HG03439 (cell line): ENCODE measurements at regions not wholly inside any gene's neighbourhood (a gene's known extent, or its start where the extent isn't known, plus 50 kb on each side); places are given as distances from the start of the nearest gene placed in this dataset.
"Not testable (repeated sequence)": the region's sequence is repeated elsewhere in the genome, so short reads cannot be mapped to it uniquely, and the experiment has no call there.

ENCODE experiments used
- ATAC-seq: cut with Tn5 transposase; IDR thresholded peaks from one replicate; pipeline ENCODE4 v1.9.1; 2021; ENCODE audit warnings: mild to moderate bottlenecking, moderate library complexity; ENCODE audit not compliant: unreplicated experiment

GRCh38 chr11:41675205-41675604 lies 215.8 kb upstream of the LRRC4C start:
- ATAC-seq = no peak

- no peak for ATAC-seq
These were observed 253.6 kb upstream of the LRRC4C start for GRCh38 chr11:41713030-41713429.

- ATAC-seq = no peak
These were observed 254.6 kb upstream of the LRRC4C start for GRCh38 chr11:41714101-41714500.

- ATAC-seq = no peak
These were observed 257.4 kb upstream of the LRRC4C start for GRCh38 chr11:41716862-41717261.

- no peak for ATAC-seq
These were observed 261.3 kb upstream of the LRRC4C start for GRCh38 chr11:41720761-41721160.

- ATAC-seq = not testable (repeated sequence)
These were observed 268.7 kb upstream of the LRRC4C start for GRCh38 chr11:41728161-41728560.

- ATAC-seq = no peak
These were observed 315.8 kb upstream of the LRRC4C start for GRCh38 chr11:41775296-41775695.

- no peak for ATAC-seq
These were observed 320.0 kb upstream of the LRRC4C start for GRCh38 chr11:41779401-41779960.

GRCh38 chr11:41781441-41781840 lies 322.0 kb upstream of the LRRC4C start:
- no peak for ATAC-seq

- no peak for ATAC-seq
These were observed 325.3 kb upstream of the LRRC4C start for GRCh38 chr11:41784513-41785335.

GRCh38 chr11:41786087-41786486 lies 326.6 kb upstream of the LRRC4C start:
- no peak for ATAC-seq

GRCh38 chr11:41788177-41788576 lies 328.7 kb upstream of the LRRC4C start:
- no peak for ATAC-seq

- ATAC-seq = no peak
These were observed 329.9 kb upstream of the LRRC4C start for GRCh38 chr11:41789376-41789775.

GRCh38 chr11:41795004-41795403 lies 335.6 kb upstream of the LRRC4C start:
- ATAC-seq = no peak

GRCh38 chr11:41799754-41800153 lies 340.3 kb upstream of the LRRC4C start:
- no peak for ATAC-seq

- ATAC-seq = no peak
These were observed 344.4 kb upstream of the LRRC4C start for GRCh38 chr11:41803895-41804294.

GRCh38 chr11:41816396-41816795 lies 356.9 kb upstream of the LRRC4C start:
- ATAC-seq = no peak

- ATAC-seq = not testable (repeated sequence)
These were observed 364.8 kb upstream of the LRRC4C start for GRCh38 chr11:41824287-41824686.

GRCh38 chr11:41826085-41826484 lies 366.6 kb upstream of the LRRC4C start:
- no peak for ATAC-seq

- ATAC-seq = no peak
These were observed 377.0 kb upstream of the LRRC4C start for GRCh38 chr11:41836431-41836830.

- no peak for ATAC-seq
These were observed 383.2 kb upstream of the LRRC4C start for GRCh38 chr11:41842673-41843072.

- ATAC-seq = no peak
These were observed 385.6 kb upstream of the LRRC4C start for GRCh38 chr11:41845066-41845465.

GRCh38 chr11:41848349-41848748 lies 388.9 kb upstream of the LRRC4C start:
- ATAC-seq = no peak
